ENCODE measurements at regions not wholly inside any gene's neighbourhood (a gene's known extent, or its start where the extent isn't known, plus 50 kb on each side); places are given as distances from the start of the nearest gene placed in this dataset.
"Not testable (repeated sequence)": the region's sequence is repeated elsewhere in the genome, so short reads cannot be mapped to it uniquely, and the experiment has no call there.

- POLR2A ChIA-PET (ENCODE audit: low non-redundant PET), result no interaction called here
Observed at GRCh38 chr3:59499954-59500353, 450.1 kb upstream of the CFAP20DC start.

GRCh38 chr3:59499000-59499399, 449.2 kb upstream of the CFAP20DC start:
- BruUV-seq (replicated peaks), result no TSS peak
- Histone ChIP-seq H3K9me3 (ENCODE audit: low read depth, low read length, poor library complexity, severe bottlenecking) (no peaks in the 10 kb centered on the region), H3K4me3 (ENCODE audit: low read depth, low read length, poor library complexity, severe bottlenecking) (no peak overlapping the region), H3K4me1 (ENCODE audit: insufficient read depth, low read length, poor library complexity, severe bottlenecking) (no peaks in the 10 kb centered on the region), H3K27me3 (replicated peaks; ENCODE audit: insufficient read depth, low read depth, low read length, poor library complexity) (no peaks in the 10 kb centered on the region), H3K27ac (ENCODE audit: low read depth, low read length, poor library complexity, severe bottlenecking) (no peak overlapping the region), H3K36me3 (ENCODE audit: insufficient read depth, low read length, poor library complexity, severe bottlenecking) (no peaks in the 10 kb centered on the region)
- intact Hi-C loops (cut with micrococcal nuclease; ENCODE audit: unreplicated experiment), result no loop called here
- ChIA-PET POLR2A (ENCODE audit: low non-redundant PET) (no interaction called here), CTCF (no interaction called here)
- no peak for TF ChIP-seq EZH2 (IDR thresholded peaks at IDR 0.05; ENCODE audit: borderline replicate concordance, low read depth, low read length, poor library complexity, severe bottlenecking)
- no peak for TF ChIP-seq CTCF (conservative IDR thresholded peaks at IDR 0.05; ENCODE audit: low read depth, low read length)
- DNase-seq (ENCODE audit: low spot score), result no peak

More at GRCh38 chr3:59499954-59500353, 450.1 kb upstream of the CFAP20DC start:
- H3K4me3 ChIP-seq (ENCODE audit: low read depth, low read length, poor library complexity, severe bottlenecking), result no peak overlapping the region
- TF ChIP-seq CTCF (conservative IDR thresholded peaks at IDR 0.05; ENCODE audit: low read depth, low read length) (no peak), EZH2 (IDR thresholded peaks at IDR 0.05; ENCODE audit: borderline replicate concordance, low read depth, low read length, poor library complexity, severe bottlenecking) (no peak)
- DNase-seq (ENCODE audit: low spot score), result no peak
- no peaks in the 10 kb centered on the region for H3K4me1 ChIP-seq (ENCODE audit: insufficient read depth, low read length, poor library complexity, severe bottlenecking)
- no peaks in the 10 kb centered on the region for H3K27me3 ChIP-seq (replicated peaks; ENCODE audit: insufficient read depth, low read depth, low read length, poor library complexity)
- CTCF ChIA-PET, result no interaction called here
- intact Hi-C loops (cut with micrococcal nuclease; ENCODE audit: unreplicated experiment), result no loop called here
- H3K36me3 ChIP-seq (ENCODE audit: insufficient read depth, low read length, poor library complexity, severe bottlenecking), result no peaks in the 10 kb centered on the region
- BruUV-seq (replicated peaks), result no TSS peak
- H3K9me3 ChIP-seq (ENCODE audit: low read depth, low read length, poor library complexity, severe bottlenecking), result no peaks in the 10 kb centered on the region
- no peak overlapping the region for H3K27ac ChIP-seq (ENCODE audit: low read depth, low read length, poor library complexity, severe bottlenecking)

GRCh38 chr3:59496250-59496649, 446.4 kb upstream of the CFAP20DC start:
- intact Hi-C loops (cut with micrococcal nuclease; ENCODE audit: unreplicated experiment), result no loop called here
- TF ChIP-seq EZH2 (IDR thresholded peaks at IDR 0.05; ENCODE audit: borderline replicate concordance, low read depth, low read length, poor library complexity, severe bottlenecking) (no peak), CTCF (conservative IDR thresholded peaks at IDR 0.05; ENCODE audit: low read depth, low read length) (no peak)
- Histone ChIP-seq H3K4me3 (ENCODE audit: low read depth, low read length, poor library complexity, severe bottlenecking) (no peak overlapping the region), H3K36me3 (ENCODE audit: insufficient read depth, low read length, poor library complexity, severe bottlenecking) (no peaks in the 10 kb centered on the region), H3K27ac (ENCODE audit: low read depth, low read length, poor library complexity, severe bottlenecking) (no peak overlapping the region), H3K27me3 (replicated peaks; ENCODE audit: insufficient read depth, low read depth, low read length, poor library complexity) (no peaks in the 10 kb centered on the region), H3K9me3 (ENCODE audit: low read depth, low read length, poor library complexity, severe bottlenecking) (no peaks in the 10 kb centered on the region), H3K4me1 (ENCODE audit: insufficient read depth, low read length, poor library complexity, severe bottlenecking) (no peaks in the 10 kb centered on the region)
- DNase-seq (ENCODE audit: low spot score), result no peak
- POLR2A ChIA-PET (ENCODE audit: low non-redundant PET), result no interaction called here
- CTCF ChIA-PET, result no interaction called here
- BruUV-seq (replicated peaks), result no TSS peak

GRCh38 chr3:59494969-59495368, 445.1 kb upstream of the CFAP20DC start:
- H3K27me3 ChIP-seq (replicated peaks; ENCODE audit: insufficient read depth, low read depth, low read length, poor library complexity); H3K9me3 ChIP-seq (ENCODE audit: low read depth, low read length, poor library complexity, severe bottlenecking); BruUV-seq (replicated peaks); H3K36me3 ChIP-seq (ENCODE audit: insufficient read depth, low read length, poor library complexity, severe bottlenecking); CTCF ChIA-PET; H3K27ac ChIP-seq (ENCODE audit: low read depth, low read length, poor library complexity, severe bottlenecking); DNase-seq (ENCODE audit: low spot score); H3K4me3 ChIP-seq (ENCODE audit: low read depth, low read length, poor library complexity, severe bottlenecking); POLR2A ChIA-PET (ENCODE audit: low non-redundant PET); H3K4me1 ChIP-seq (ENCODE audit: insufficient read depth, low read length, poor library complexity, severe bottlenecking); intact Hi-C loops (cut with micrococcal nuclease; ENCODE audit: unreplicated experiment): not testable (repeated sequence)
